ENCODE measurements at regions not wholly inside any gene's neighbourhood (a gene's known extent, or its start where the extent isn't known, plus 50 kb on each side); places are given as distances from the start of the nearest gene placed in this dataset.
"Not testable (repeated sequence)": the region's sequence is repeated elsewhere in the genome, so short reads cannot be mapped to it uniquely, and the experiment has no call there.

DNA sequence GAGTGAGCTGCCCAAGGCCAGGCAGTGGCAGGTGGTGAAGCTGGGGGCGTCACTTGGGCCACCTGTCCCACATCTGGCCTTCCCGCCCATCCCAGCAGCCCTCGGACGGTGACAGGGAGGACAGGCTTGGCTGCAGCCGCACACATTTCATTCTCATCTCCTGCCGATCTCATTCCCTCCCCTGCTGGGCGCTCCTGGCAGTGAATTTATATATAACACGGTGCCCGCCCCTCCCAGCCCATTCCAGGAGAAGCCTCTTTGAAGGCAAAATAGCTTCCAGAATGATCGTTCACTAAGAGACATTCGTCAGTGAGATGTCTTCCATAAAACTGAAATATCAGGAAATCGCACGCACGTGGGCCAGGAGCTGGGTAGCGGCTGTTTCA is 861.3 kb downstream of the TBC1D22A start:
- no peak for DNase-seq

DNA sequence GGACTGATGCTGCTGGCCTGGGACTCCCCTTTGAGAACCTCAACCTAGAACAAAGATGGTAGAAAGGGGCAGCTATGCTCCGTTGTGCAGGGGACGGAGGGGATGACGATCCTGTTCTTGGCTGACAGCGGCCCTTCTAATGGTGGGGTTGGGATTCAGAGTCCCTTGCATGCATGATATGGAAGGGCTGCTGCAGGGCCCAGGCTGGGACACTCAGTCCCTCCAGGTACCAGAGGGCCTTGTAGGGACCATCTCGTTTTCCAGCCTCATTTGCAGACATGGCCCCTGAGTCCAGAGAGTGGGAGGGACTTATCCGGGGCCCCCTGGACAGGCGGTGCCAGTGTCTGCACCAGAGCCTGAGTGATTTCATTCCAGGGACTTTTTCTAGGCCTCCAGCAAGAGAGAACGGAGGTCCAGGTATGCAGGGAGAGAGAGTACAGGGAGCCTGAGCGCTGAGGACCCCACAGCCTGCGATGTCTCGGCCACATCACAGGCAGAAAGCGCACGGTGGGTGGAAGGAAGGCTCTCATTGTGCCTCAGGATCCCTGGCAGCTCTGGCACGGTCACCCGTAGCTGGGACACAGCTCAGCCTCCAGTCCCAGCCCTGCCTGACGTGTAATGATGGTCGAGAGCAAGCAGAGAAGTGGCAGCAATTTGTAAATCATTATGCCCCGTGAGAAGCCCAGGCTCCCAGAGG is 860.8 kb downstream of the TBC1D22A start:
- no peak for DNase-seq

DNA sequence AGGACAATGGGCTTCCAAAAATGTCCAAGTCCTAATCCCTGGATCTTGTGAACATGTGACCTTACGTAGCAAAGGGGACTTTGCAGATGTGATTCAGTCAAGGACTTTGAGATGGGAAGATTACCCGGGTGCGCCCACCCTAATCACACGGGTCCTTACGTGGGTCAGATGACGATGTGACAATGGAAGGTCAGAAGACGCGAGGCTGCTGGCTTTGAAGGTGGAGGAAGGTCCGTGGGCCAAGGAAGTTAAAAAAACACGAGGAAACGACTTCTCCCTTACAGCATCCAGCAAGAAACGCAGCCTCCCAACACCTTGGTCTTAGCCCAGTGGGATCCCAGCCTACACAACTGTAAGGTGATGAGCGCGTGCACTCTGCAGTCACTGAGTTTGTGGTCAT is 860.1 kb downstream of the TBC1D22A start:
- DNase-seq: no peak

DNA sequence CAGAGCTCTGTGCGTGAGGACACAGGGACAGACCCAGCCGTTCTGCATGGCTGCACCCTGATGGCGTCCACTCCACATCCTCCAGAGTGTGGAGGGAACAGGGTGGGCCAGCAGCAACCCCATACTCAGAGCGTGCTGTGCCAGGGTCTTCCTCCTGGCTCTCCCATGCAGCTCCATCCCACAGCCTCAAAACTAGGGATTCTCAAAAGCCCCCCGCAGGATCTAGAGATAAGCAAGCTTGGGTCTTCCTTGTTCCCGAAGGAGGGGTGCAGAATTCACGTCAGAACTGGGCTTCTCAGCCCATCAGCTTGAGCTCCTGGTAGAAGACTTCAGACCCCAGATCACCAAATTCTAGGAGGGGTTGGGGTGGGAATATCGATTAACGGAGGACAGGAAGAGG is 858.8 kb downstream of the TBC1D22A start:
- no peak for DNase-seq

DNA sequence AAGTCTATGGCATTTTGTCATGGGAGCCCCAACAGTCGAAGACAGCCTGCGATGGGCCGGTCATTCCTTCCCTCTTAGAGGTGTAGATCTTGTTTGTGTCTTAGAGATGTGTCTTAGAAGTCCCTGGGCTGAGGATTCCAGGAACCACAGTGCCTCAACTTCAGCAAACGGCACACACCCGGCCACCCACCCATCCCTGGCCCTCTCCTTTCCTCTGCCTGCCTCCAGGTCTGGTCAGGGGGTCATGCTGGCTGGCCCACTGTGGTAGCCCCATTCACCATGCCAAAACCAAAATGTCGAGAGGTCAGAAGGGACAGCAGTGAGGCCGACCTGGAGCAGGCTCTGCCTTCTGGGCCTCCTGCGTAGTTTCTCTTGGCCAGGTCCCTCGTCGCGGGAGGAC is 857.9 kb downstream of the TBC1D22A start:
- DNase-seq: no peak

DNA sequence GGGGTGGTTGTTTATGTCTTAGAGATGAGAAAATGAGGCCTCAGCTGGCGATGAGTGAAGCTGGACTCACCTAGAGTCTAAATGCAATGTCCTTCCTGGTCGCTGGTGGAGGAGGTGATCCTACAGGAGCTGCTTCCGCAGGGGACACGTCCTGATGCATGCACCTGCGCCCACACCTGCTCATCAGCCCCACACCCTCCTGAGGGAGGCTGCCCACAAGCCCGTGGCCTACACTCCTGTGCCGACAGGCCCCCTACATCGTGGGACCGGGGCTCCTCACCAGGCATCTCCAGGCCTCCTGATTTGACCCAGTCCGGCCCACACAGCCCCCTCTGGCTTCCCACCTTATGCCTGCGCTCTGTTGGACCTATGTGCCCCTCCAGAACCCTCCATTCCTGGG is 857.2 kb downstream of the TBC1D22A start:
- DNase-seq: no peak

DNA sequence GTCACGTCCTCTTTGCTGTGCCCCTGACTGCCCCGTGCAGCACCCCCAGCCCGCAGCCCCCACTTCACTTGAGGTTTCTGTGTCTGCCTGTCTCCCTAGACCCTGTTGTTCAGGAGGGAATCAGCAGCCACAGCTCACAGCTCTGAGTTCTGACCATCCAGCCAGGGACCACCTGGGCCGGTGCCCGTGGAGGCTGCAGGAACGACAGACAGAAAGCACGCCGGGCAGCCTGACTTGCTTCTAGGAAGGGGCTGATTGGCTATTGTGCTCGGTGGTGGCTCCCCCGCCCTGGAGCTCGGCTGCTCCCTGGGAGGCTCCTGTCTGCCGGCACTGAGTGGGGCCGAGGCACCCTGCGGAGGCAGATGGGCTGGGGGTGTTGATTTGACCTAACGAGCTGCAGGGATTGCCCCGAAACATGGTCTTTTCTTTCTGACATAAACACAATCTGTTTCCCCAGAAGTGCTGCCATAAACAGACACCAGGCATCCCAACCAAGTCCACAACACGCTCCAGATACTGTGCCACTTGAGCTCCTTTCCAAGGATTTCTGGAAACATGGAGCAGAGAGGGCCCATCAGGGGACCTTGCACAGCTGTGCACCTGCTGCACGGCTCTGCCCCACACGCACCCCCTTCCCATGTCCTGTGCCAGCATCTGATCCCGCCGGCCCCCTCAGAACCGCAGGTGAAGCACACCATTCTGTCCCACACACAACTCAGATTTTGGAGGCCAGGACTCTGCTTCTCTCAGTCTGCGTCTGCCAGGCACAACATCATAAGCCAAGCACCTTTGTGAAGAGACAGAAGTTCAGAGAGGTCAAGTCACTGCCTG is 855.9 kb downstream of the TBC1D22A start:
- no peak for DNase-seq

DNA sequence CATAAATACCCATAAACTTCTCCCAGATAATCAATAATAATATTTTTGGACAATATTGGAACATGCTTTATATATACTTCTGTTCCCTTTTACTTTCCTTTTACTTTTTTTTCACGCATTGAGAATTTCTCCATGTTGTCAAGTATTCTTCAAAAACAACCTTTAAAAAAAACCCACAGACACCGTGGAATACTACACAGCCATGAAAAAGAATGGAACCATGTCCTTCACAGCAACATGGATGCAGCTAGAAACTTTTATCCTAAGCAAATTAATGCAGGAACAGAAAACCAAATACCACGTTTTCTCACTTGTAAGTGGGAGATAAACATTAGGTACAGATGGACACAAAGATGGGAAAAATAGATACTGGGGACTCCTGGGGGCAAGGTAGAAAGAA is 854.7 kb downstream of the TBC1D22A start:
- no peak for DNase-seq

DNA sequence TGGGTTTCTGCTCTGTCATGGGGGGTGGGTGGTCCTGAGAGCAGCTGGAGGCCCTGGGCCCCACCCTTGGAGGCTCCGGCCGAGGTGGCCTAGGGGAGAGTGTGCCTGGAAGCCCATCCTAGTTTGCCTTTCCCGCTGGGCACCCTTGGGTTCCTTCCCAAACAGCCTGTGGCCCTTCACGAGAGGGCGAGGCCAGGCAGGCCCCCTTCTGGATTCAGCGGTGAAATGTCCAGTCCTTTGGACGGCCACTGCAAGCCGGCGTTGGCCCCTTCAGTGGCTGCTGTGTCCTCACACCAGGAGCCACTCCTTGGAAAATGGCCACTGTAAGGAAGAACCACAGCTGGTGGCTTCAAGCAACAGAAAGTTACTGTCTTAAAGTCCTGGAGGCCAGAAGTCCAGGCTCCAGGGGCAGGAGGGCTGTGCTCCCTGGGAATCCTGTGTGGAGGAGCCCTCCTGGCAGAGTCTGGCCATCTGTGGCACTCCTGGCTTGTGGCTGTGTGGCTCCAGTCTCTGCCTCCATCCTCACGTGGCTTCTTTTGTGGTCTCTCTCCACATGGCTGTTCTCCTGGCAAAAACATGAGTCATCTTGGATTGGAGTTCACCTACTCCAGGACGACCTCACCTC is 854.1 kb downstream of the TBC1D22A start:
- DNase-seq: no peak

DNA sequence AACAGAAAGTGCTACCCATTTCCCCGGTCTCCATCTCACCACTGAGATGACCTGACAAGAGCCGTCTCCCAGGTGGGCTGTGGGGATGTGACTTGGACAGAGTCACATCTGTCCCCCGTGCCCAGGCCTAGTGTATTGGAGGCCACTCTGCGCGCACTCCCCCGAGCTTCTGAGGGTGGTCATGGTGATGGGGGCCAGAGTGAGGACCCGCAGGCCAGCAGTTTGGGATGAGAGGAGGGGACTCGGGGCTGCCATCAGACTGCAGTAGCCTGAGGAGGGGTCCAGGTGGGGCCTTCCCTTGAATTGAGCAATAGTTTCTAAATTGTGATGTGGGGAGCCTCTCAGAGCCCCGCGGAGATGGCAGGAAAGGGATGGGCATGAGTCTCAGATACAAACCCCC is 852.6 kb downstream of the TBC1D22A start:
- no peak for DNase-seq

DNA sequence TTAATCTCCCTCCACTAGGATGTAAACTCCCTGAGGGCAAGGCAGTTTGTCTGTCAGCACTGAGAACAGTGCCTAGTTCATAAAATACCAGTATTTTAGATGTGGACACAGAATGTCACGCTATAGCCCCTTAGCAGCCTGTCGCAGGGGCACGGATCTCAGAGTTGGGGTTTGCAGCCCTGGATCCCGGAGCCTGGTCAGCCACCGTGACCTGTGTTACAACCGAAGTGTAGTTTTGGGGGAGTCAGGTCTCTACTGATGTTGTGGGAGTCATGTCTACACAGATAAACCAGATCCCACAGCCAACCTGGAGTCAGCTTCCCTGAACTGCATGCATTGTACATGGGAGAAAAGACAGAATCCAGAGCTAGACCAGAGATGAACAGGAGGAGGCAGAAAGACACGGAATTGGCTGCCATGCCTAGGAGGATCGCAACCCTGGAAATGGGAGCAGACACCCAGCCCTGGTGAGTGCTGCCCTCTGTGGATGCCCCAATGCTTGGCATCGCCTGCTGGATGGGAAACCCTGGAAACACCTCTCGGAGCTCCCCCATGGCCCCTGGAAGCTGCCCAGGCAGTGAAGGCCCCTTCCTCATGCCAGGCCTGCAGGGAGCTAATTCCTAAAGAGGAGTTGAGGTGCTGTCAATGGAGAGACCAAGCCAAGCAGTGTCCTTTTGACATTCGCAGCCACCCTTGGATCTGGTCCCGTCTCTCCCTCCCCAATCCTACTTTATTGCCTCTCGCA is 851.3 kb downstream of the TBC1D22A start:
- DNase-seq: no peak

DNA sequence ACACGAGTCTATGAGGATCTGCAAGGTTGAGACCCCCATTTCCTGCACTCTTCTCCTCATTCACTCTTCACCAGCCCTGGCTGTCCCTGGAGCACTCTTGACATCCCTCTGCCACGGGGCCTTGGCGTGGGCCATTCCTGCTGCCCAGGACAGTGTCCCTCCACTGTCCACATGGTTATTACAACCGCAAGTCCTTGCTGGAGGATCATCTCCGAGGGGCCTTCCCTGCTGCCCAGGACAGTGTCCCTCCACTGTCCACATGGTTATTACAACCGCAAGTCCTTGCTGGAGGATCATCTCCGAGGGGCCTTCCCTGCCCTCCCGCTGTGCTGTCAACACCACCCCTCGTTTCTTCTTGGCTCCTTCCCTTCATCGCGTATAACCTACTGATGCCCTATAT is 850.7 kb downstream of the TBC1D22A start:
- DNase-seq: not testable (repeated sequence)

DNA sequence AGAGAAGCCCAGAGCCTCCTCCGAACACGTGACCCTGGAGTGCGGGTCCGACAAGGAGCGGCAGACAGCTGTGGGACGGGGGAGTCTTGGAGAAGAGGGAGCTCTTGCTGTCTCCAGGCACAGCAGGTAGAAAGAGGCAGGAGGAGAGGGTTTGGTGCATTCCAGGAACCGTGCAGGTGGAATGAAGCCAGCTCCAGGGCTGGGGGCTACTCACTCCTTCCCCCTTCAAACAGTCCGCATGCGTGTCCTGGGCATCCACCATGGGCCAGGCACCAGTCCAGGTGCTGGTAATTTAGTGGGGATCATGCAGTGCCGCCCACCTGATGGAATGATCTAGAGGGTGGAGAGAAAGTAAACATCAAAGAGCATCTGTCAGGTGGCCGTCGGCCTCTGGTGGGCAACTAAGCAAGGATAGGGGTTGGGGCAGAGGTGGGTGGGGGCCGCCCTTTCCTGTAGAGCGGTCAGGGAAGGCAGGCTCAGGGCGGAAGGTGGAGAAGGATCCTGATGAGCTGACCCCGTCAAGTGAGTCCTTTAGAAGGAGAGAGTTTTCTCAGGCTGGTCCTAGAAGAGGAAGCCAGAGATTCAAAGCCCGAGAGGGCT is 850.0 kb downstream of the TBC1D22A start:
- DNase-seq: no peak

DNA sequence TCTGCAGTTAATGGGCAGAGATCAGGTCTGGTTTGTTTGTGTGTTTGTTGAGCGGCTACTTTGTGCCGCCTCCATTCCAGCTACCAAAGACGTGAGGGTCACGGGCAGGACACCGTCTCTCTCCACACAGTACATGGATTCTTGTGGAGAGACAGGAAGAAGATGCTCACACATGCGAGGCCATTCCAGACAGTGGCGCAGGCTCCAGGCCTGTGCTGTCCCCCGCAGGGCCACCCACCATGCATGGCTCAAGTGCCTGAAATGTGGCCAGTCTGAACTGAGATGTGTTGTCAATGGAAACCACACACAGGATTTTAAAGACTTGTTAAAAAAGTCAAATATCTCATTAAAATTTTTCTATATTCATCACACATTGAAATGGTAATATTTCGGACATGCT is 848.3 kb downstream of the TBC1D22A start:
- DNase-seq: peak; percentile 10

DNA sequence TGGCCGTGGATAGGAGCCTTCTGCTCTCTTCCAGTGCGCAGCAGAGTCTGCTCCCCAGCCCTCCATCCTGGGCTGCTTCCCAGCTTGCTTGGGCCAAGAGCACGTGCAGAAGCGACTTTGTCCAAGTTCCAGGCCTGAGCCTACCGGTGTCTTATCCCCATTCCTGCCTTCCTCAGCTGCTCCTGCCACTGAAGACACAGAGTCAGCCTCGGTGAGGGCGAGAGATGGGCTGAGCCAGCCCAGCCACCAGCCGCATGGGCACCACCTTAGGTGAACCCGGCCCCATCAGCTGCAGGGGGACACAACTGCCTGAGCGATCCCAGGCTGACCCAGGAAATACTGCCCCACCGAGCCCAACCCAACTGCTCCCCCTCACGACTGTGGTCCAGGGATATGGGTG is 847.8 kb downstream of the TBC1D22A start:
- no peak for DNase-seq

DNA sequence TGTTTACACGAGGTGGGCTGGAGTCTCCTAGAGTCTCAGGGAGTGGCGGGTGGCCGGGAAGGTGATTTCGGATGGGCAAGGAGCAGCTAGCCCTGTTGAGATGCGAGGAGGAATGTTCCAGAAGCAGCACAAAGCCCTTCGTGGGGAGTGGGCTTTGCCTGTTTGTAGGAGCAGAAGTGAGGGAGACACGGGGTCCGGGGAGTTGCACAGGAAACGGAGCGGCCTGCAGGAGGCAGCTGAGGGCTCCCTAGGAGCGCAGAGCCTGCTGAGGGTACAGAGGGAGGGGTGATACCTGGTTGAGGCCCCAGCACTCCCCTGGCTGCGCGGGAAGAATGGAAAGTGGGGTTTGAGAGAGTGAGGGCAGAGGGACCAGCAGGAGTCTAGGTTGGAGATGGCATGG is 847.2 kb downstream of the TBC1D22A start:
- DNase-seq: no peak

DNA sequence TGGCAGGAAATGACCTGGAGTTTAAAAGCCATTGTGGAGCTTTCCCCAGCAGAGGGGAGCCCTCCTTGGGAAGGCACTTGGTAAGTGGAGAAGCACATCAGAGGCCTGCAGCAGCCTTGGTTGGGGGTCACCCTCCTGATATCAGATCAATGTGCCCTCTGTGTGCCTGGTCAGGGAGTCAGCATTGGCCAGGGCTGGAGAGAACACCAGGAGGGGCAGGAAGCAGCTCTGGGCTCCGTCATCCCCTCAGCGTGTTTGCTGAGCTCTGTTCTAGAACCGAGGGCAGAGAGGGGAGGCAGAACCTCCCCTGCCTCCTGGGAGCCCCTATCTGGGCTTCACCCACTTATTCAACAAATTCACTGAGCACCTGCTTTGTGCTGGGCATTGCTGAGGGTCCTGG is 846.0 kb downstream of the TBC1D22A start:
- no peak for DNase-seq

DNA sequence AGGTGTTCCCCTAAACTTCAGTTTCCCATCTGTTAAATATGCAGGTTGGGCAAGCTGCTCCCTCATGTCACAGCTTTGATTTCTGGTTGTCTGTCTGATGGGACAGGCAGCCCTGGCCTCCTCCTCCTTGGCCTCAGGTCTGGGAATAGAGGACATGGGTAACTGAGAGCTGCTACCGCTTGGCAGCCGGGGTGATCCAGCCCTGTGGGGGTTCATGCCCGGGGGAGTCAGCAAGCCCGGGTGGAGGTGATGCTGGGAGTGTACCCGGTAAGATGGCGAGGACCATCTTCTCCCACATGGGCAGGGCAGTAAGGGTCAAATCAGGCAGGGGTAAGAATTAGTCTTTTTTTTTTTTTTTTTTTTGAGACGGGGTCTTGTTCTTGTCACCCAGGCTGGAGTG is 845.0 kb downstream of the TBC1D22A start:
- no peak for DNase-seq

DNA sequence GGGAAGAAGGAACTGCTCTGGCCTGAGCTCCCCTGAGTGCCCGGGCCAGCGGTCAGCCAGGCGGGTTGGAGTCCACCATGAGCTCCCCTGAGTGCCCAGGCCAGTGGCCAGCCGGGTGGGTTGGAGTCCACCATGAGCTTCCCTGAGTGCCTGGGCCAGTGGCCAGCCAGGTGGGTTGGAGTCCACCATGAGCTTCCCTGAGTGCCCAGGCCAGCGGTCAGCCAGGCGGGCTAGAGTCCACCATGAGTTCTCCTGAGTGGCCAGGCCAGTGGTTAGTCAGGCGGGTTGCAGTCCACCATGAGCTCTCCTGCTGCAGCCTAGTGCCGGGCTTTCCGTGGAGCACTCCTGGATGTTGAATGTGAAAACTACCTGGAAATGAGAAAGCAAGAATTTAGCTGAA is 844.0 kb downstream of the TBC1D22A start:
- no peak for DNase-seq

DNA sequence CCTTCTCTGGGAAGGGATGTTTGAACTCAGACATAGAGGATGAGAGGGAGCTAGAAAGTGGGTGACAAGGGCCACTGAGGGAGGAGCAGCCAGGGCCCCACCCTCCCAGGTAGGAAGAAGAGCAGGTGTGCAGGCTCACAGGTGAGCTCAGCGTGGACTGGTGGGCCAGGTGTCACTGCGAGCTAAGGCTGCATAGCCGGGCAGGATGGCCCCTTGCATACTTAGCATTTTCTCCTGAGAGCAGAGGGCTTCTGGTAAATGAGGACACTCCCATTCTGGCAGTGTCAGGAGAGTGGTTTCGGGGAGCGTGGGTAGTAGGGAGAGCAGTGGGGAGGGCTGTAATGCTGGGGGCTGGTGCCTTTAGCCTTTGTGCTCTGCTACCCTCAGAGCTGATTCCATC is 843.4 kb downstream of the TBC1D22A start:
- no peak for DNase-seq

DNA sequence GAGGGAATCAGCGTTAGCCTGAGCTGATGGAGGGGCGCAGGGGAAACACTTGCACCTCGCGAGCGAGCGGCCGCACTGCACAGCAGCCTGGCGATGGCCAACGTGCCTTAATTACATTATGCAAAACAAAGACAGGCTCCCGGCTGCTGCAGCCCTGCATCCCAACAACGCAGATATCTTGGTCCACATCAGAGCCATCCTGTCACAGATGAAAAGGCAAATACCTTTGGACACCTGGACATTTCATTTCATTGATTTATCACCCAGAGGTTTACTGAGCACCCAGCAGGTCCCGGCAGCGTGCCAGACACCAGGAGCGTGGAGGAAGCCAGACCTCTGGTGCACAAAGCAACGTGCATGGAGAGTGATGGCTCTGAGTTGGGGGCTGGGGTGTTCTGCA is 843.0 kb downstream of the TBC1D22A start:
- no peak for DNase-seq

DNA sequence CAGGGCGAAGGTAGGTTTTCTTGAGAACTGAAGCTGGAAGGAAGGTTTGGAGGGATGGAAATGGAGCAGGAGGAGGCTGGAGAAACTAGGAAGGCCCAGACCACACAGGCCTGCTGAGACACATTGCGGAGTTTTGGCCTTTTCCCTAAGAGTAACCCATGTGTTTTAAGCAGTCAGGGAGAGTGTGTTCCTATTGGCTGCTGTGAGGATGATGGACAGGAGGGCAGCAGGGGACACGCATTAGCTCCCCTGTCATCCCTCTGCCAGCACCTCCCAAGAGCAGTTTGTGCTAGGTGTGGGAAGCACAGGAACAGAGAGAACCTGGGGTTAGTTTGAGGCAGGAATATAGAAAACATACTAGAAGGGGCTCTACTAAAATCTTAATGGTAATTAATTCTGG is 842.1 kb downstream of the TBC1D22A start:
- DNase-seq: no peak

DNA sequence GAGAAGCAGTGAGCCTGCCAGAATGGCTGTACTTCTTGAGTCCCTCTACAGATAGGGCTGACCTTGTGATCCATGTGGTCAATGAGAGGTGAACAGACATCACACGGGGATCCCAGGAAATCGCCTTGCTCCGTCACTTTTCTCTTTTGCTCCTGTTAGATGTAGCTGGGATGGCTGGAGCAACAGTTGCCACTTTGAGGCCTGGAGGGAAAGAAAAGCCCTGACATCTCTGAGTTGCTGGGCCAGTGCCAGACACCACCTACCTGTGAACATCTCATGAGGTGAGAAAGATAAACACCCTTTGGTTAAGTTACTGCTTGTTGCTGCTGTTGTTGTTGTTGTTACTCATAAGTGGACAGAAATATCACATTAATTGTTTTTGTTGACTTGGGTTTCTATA is 840.3 kb downstream of the TBC1D22A start:
- no peak for DNase-seq
